ENCODE measurements at regions not wholly inside any gene's neighbourhood (a gene's known extent, or its start where the extent isn't known, plus 50 kb on each side); places are given as distances from the start of the nearest gene placed in this dataset.

- Mint-ChIP-seq H3K27me3 (peaks cover 55% of the 10 kb centered on the region), H3K9me3 (no peaks in the 10 kb centered on the region), H3K4me3 (no peak overlapping the region), H3K27ac (ENCODE audit: low read depth) (no peak overlapping the region), H3K36me3 (ENCODE audit: insufficient read depth) (no peaks in the 10 kb centered on the region), H3K4me1 (peaks cover 9% of the 10 kb centered on the region)
- ATAC-seq (replicated peaks; ENCODE audit: extremely low read depth, poor library complexity, severe bottlenecking) = no peak
- no peak for DNase-seq (ENCODE audit: low spot score in 2 of 2)
Observed at GRCh38 chr3:71978150-71978721, 193.3 kb upstream of the PROK2 start.

- Mint-ChIP-seq H3K27ac (ENCODE audit: low read depth) (no peak overlapping the region), H3K9me3 (no peaks in the 10 kb centered on the region), H3K4me1 (peaks cover 9% of the 10 kb centered on the region), H3K27me3 (peaks cover 62% of the 10 kb centered on the region), H3K4me3 (no peak overlapping the region), H3K36me3 (ENCODE audit: insufficient read depth) (no peaks in the 10 kb centered on the region)
- no peak for ATAC-seq (replicated peaks; ENCODE audit: extremely low read depth, poor library complexity, severe bottlenecking)
- DNase-seq (ENCODE audit: low spot score in 2 of 2) = no peak
Observed at GRCh38 chr3:71977525-71977924, 192.6 kb upstream of the PROK2 start.

- no peak for ATAC-seq (replicated peaks; ENCODE audit: extremely low read depth, poor library complexity, severe bottlenecking)
- Mint-ChIP-seq H3K27me3 (peaks cover 63% of the 10 kb centered on the region), H3K27ac (ENCODE audit: low read depth) (no peak overlapping the region), H3K9me3 (no peaks in the 10 kb centered on the region), H3K4me3 (no peak overlapping the region), H3K36me3 (ENCODE audit: insufficient read depth) (no peaks in the 10 kb centered on the region), H3K4me1 (peaks cover 9% of the 10 kb centered on the region)
- DNase-seq (ENCODE audit: low spot score in 2 of 2) = no peak
Observed at GRCh38 chr3:71975573-71975972, 190.6 kb upstream of the PROK2 start.

GRCh38 chr3:71974786-71975185 lies 189.8 kb upstream of the PROK2 start:
- no peak overlapping the region for H3K4me3 Mint-ChIP-seq
- no peak for DNase-seq (ENCODE audit: low spot score in 2 of 2)
- H3K4me1 Mint-ChIP-seq = peaks cover 9% of the 10 kb centered on the region
- no peaks in the 10 kb centered on the region for H3K36me3 Mint-ChIP-seq (ENCODE audit: insufficient read depth)
- no peak for ATAC-seq (replicated peaks; ENCODE audit: extremely low read depth, poor library complexity, severe bottlenecking)
- no peak overlapping the region for H3K27ac Mint-ChIP-seq (ENCODE audit: low read depth)
- H3K9me3 Mint-ChIP-seq = no peaks in the 10 kb centered on the region
- H3K27me3 Mint-ChIP-seq = peaks cover 57% of the 10 kb centered on the region

GRCh38 chr3:71973274-71974030 lies 188.5 kb upstream of the PROK2 start:
- Mint-ChIP-seq H3K36me3 (ENCODE audit: insufficient read depth) (no peaks in the 10 kb centered on the region), H3K4me1 (peaks cover 6% of the 10 kb centered on the region)
- ATAC-seq (replicated peaks; ENCODE audit: extremely low read depth, poor library complexity, severe bottlenecking) = no peak

GRCh38 chr3:71972031-71972430 lies 187.1 kb upstream of the PROK2 start:
- no peak for ATAC-seq (replicated peaks; ENCODE audit: extremely low read depth, poor library complexity, severe bottlenecking)
- no peaks in the 10 kb centered on the region for H3K36me3 Mint-ChIP-seq (ENCODE audit: insufficient read depth)
- no peak overlapping the region for H3K27ac Mint-ChIP-seq (ENCODE audit: low read depth)
- peaks cover 39% of the 10 kb centered on the region for H3K27me3 Mint-ChIP-seq
- no peak overlapping the region for H3K4me3 Mint-ChIP-seq
- no peak for DNase-seq (ENCODE audit: low spot score in 2 of 2)
- no peaks in the 10 kb centered on the region for H3K4me1 Mint-ChIP-seq
- H3K9me3 Mint-ChIP-seq = no peaks in the 10 kb centered on the region

More at GRCh38 chr3:71973274-71974030, 188.5 kb upstream of the PROK2 start:
- Mint-ChIP-seq H3K4me3 (no peak overlapping the region), H3K27me3 (peaks cover 46% of the 10 kb centered on the region), H3K9me3 (no peaks in the 10 kb centered on the region), H3K27ac (ENCODE audit: low read depth) (no peak overlapping the region)
- DNase-seq (ENCODE audit: low spot score in 2 of 2) = no peak

- no peaks in the 10 kb centered on the region for H3K9me3 Mint-ChIP-seq
- no peaks in the 10 kb centered on the region for H3K4me1 Mint-ChIP-seq
- H3K36me3 Mint-ChIP-seq (ENCODE audit: insufficient read depth) = no peaks in the 10 kb centered on the region
- no peak overlapping the region for H3K27ac Mint-ChIP-seq (ENCODE audit: low read depth)
- peaks cover 50% of the 10 kb centered on the region for H3K27me3 Mint-ChIP-seq
- ATAC-seq (replicated peaks; ENCODE audit: extremely low read depth, poor library complexity, severe bottlenecking) (no peak), DNase-seq (ENCODE audit: low spot score in 2 of 2) (no peak)
- no peak overlapping the region for H3K4me3 Mint-ChIP-seq
Observed at GRCh38 chr3:71968544-71968943, 183.6 kb upstream of the PROK2 start.

GRCh38 chr3:71966185-71966584 lies 181.2 kb upstream of the PROK2 start:
- H3K27me3 Mint-ChIP-seq = peaks cover 36% of the 10 kb centered on the region
- no peak overlapping the region for H3K4me3 Mint-ChIP-seq
- no peaks in the 10 kb centered on the region for H3K4me1 Mint-ChIP-seq
- no peaks in the 10 kb centered on the region for H3K36me3 Mint-ChIP-seq (ENCODE audit: insufficient read depth)
- DNase-seq (ENCODE audit: low spot score in 2 of 2) (no peak), ATAC-seq (replicated peaks; ENCODE audit: extremely low read depth, poor library complexity, severe bottlenecking) (no peak)
- H3K9me3 Mint-ChIP-seq = no peaks in the 10 kb centered on the region
- H3K27ac Mint-ChIP-seq (ENCODE audit: low read depth) = no peak overlapping the region

GRCh38 chr3:71964170-71964569 lies 179.2 kb upstream of the PROK2 start:
- Mint-ChIP-seq H3K4me1 (no peaks in the 10 kb centered on the region), H3K27ac (ENCODE audit: low read depth) (no peak overlapping the region), H3K27me3 (peaks cover 40% of the 10 kb centered on the region), H3K9me3 (no peaks in the 10 kb centered on the region), H3K36me3 (ENCODE audit: insufficient read depth) (no peaks in the 10 kb centered on the region), H3K4me3 (no peak overlapping the region)
- DNase-seq (ENCODE audit: low spot score in 2 of 2) (no peak), ATAC-seq (replicated peaks; ENCODE audit: extremely low read depth, poor library complexity, severe bottlenecking) (no peak)

- H3K27ac Mint-ChIP-seq (ENCODE audit: low read depth) = no peak overlapping the region
- no peaks in the 10 kb centered on the region for H3K36me3 Mint-ChIP-seq (ENCODE audit: insufficient read depth)
- DNase-seq (ENCODE audit: low spot score in 2 of 2) (no peak), ATAC-seq (replicated peaks; ENCODE audit: extremely low read depth, poor library complexity, severe bottlenecking) (no peak)
- H3K4me3 Mint-ChIP-seq = no peak overlapping the region
- H3K9me3 Mint-ChIP-seq = no peaks in the 10 kb centered on the region
- peaks cover 40% of the 10 kb centered on the region for H3K27me3 Mint-ChIP-seq
- H3K4me1 Mint-ChIP-seq = no peaks in the 10 kb centered on the region
Observed at GRCh38 chr3:71962561-71963240, 177.8 kb upstream of the PROK2 start.

- peaks cover 36% of the 10 kb centered on the region for H3K27me3 Mint-ChIP-seq
- ATAC-seq (replicated peaks; ENCODE audit: extremely low read depth, poor library complexity, severe bottlenecking) (no peak), DNase-seq (ENCODE audit: low spot score in 2 of 2) (no peak)
- H3K36me3 Mint-ChIP-seq (ENCODE audit: insufficient read depth) = no peaks in the 10 kb centered on the region
- no peak overlapping the region for H3K4me3 Mint-ChIP-seq
- no peaks in the 10 kb centered on the region for H3K4me1 Mint-ChIP-seq
- no peaks in the 10 kb centered on the region for H3K9me3 Mint-ChIP-seq
- H3K27ac Mint-ChIP-seq (ENCODE audit: low read depth) = no peak overlapping the region
Observed at GRCh38 chr3:71961891-71962290, 176.9 kb upstream of the PROK2 start.

GRCh38 chr3:71961378-71961777 lies 176.4 kb upstream of the PROK2 start:
- H3K4me1 Mint-ChIP-seq = no peaks in the 10 kb centered on the region
- H3K4me3 Mint-ChIP-seq = no peak overlapping the region

GRCh38 chr3:71958533-71958932 lies 173.6 kb upstream of the PROK2 start:
- Mint-ChIP-seq H3K4me3 (no peak overlapping the region), H3K9me3 (no peaks in the 10 kb centered on the region), H3K36me3 (ENCODE audit: insufficient read depth) (no peaks in the 10 kb centered on the region), H3K27me3 (peaks cover 8% of the 10 kb centered on the region), H3K27ac (ENCODE audit: low read depth) (no peak overlapping the region), H3K4me1 (no peaks in the 10 kb centered on the region)
- ATAC-seq (replicated peaks; ENCODE audit: extremely low read depth, poor library complexity, severe bottlenecking) (no peak), DNase-seq (ENCODE audit: low spot score in 2 of 2) (no peak)

More at GRCh38 chr3:71961378-71961777, 176.4 kb upstream of the PROK2 start:
- Mint-ChIP-seq H3K27me3 (peaks cover 31% of the 10 kb centered on the region), H3K36me3 (ENCODE audit: insufficient read depth) (no peaks in the 10 kb centered on the region), H3K9me3 (no peaks in the 10 kb centered on the region), H3K27ac (ENCODE audit: low read depth) (no peak overlapping the region)
- ATAC-seq (replicated peaks; ENCODE audit: extremely low read depth, poor library complexity, severe bottlenecking) (no peak), DNase-seq (ENCODE audit: low spot score in 2 of 2) (no peak)

All from central memory CD8-positive, alpha-beta T cell (primary cell).